PFSK-1 (cell line): ENCODE measurements at regions not wholly inside any gene's neighbourhood (a gene's known extent, or its start where the extent isn't known, plus 50 kb on each side); places are given as distances from the start of the nearest gene placed in this dataset.

Source experiments
- FOXP2 ChIP-seq: optimal IDR thresholded peaks from 2 replicates; pipeline ENCODE3; 2011; ENCODE audit warnings: borderline replicate concordance, control low read depth, inconsistent platforms; ENCODE audit not compliant: insufficient read depth; ENCODE audit errors: extremely low read length, extremely low read depth
- POLR2AphosphoS5 ChIP-seq: IDR thresholded peaks from 2 replicates; pipeline ENCODE4 v1.6.1; 2012; ENCODE audit warnings: low read depth, mild to moderate bottlenecking, control low read depth, low read length, moderate library complexity
- REST ChIP-seq, 2 experiments: IDR thresholded peaks; 2 replicates each; pipeline versions ENCODE4 v1.6.1 to v1.8.0; 2011 to 2012; ENCODE audit warnings: low read depth in 2 of 2, low read length in 2 of 2, control low read depth in 1 of 2, inconsistent platforms in 1 of 2, mild to moderate bottlenecking in 1 of 2, moderate library complexity in 1 of 2; ENCODE audit not compliant: insufficient read depth in 1 of 2
- SIN3A ChIP-seq: IDR thresholded peaks from 2 replicates; pipeline ENCODE4 v1.6.1; 2012; ENCODE audit warnings: mild to moderate bottlenecking, low read length, moderate library complexity, borderline replicate concordance; ENCODE audit not compliant: insufficient read depth
- TAF1 ChIP-seq: IDR thresholded peaks from 2 replicates; pipeline ENCODE4 v1.6.1; 2012; ENCODE audit warnings: low read length, control low read depth, borderline replicate concordance; ENCODE audit not compliant: insufficient read depth

GRCh38 chr3:34995796-34996430 lies 643.4 kb upstream of the ARPP21 start:
- no peak for TF ChIP-seq SIN3A
- TF ChIP-seq TAF1: no peak
- no peak for TF ChIP-seq FOXP2
- no peak for TF ChIP-seq REST (IDR thresholded peaks at IDR 0.05; ENCODE audit: insufficient read depth in 1 of 2, low read depth in 2 of 2, low read length in 2 of 2)
- no peak for TF ChIP-seq POLR2AphosphoS5

GRCh38 chr3:34998902-34999301 lies 640.4 kb upstream of the ARPP21 start:
- no peak for TF ChIP-seq TAF1
- no peak for TF ChIP-seq POLR2AphosphoS5

GRCh38 chr3:35012214-35012613 lies 627.1 kb upstream of the ARPP21 start:
- TF ChIP-seq REST (IDR thresholded peaks at IDR 0.05; ENCODE audit: insufficient read depth in 1 of 2, low read depth in 2 of 2, low read length in 2 of 2) (no peak), TAF1 (no peak), SIN3A (no peak), FOXP2 (no peak)

GRCh38 chr3:35028157-35028556 lies 611.2 kb upstream of the ARPP21 start:
- TF ChIP-seq FOXP2 (no peak), REST (IDR thresholded peaks at IDR 0.05; ENCODE audit: insufficient read depth in 1 of 2, low read depth in 2 of 2, low read length in 2 of 2) (no peak), POLR2AphosphoS5 (no peak), TAF1 (no peak), SIN3A (no peak)

GRCh38 chr3:35042210-35042991 lies 596.9 kb upstream of the ARPP21 start:
- TF ChIP-seq FOXP2 (no peak), TAF1 (no peak), POLR2AphosphoS5 (no peak)

- TF ChIP-seq SIN3A (no peak), TAF1 (no peak)
Observed at GRCh38 chr3:35043040-35043439, 596.3 kb upstream of the ARPP21 start.
